Astrocyte of the spinal cord (primary cell): ENCODE measurements at regions not wholly inside any gene's neighbourhood (a gene's known extent, or its start where the extent isn't known, plus 50 kb on each side); places are given as distances from the start of the nearest gene placed in this dataset.

Experiments
- DNase-seq: peaks from one replicate; pipeline ENCODE4 v3.0.0; 2011; ENCODE audit warnings: low read depth, low spot score
- H3K4me3 ChIP-seq: 2 replicates; pipeline ENCODE4 v1.5.1; 2011; ENCODE audit warnings: low read depth, mild to moderate bottlenecking, low read length, moderate library complexity
- CTCF ChIP-seq: IDR thresholded peaks from 2 replicates; pipeline ENCODE4 v1.5.1; 2012; ENCODE audit warnings: low read depth, mild to moderate bottlenecking, low read length, inconsistent platforms
- in situ Hi-C: cut with HindIII; loops from 2 replicates; pipeline ENCODE4 v1.10.0; 2017; ENCODE audit warnings: low sequenced_read_pairs

GRCh38 chr20:40489886-40490285 lies 199.2 kb downstream of the MAFB start:
- H3K4me3 ChIP-seq = no peak overlapping the region
- peak; percentile 59 for DNase-seq
- in situ Hi-C loops = no loop called here
- TF ChIP-seq CTCF = no peak

GRCh38 chr20:40488401-40488800 lies 200.6 kb downstream of the MAFB start:
- H3K4me3 ChIP-seq = no peak overlapping the region
- peak; percentile 28 for DNase-seq
- in situ Hi-C loops = no loop called here
- no peak for TF ChIP-seq CTCF

- no peak for DNase-seq
- in situ Hi-C loops = no loop called here
- no peak for TF ChIP-seq CTCF
- H3K4me3 ChIP-seq = no peak overlapping the region
These were observed 202.7 kb downstream of the MAFB start for GRCh38 chr20:40486297-40486696.

DNA sequence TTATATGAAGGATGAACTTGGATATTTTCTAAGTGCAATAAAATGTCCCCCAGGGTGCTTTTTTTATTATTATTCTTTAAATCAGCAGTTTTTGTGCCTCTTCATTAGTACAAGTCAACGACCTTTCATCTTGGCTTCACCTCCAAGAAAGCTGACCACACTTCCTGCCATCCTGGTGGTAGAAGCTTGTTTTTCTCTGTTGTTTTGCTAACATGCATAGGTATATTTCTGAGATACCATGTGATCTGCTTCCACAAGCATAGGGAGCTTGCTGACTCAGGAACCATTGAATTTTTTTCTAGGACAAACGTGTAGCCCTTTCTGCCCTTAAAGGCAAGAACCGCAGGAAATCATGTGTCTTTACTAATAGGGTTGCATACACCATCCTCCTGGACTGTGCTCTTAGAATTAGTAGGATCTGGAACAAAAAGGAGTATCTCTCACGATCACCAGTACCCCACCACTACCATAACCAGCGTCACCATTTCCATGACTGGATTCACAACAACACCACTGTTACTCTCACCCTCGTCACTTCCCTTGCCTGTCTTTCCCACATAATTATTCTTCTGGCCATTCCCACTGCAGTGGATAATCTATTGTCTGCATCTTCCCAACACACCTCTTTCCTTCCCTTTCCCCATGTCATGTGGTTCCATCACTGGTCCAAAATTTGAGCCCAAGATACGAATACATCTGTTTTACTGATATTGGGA lies 207.1 kb downstream of the MAFB start:
- no peak overlapping the region for H3K4me3 ChIP-seq
- no peak for DNase-seq
- in situ Hi-C loops = no loop called here
- TF ChIP-seq CTCF = no peak

DNA sequence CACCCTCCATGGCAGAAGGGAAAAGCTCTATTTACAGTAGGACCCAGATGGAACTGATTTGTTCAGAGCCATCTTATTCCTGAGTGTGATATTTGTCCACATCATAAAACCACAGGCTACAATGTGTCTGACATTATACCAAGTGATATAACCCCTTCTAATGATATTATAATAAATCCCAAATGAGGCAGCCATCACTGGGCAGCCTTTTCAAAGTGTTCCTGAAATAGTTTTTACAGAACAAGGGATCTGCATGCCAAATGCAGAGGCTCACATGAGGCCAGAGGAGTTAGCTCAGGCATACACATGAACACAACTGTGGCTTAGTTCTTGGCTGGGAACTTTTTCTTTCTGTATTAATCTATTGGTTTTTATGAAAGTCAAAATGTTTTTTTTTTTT lies 207.7 kb downstream of the MAFB start:
- in situ Hi-C loops = no loop called here
- no peak for DNase-seq
- no peak overlapping the region for H3K4me3 ChIP-seq
- no peak for TF ChIP-seq CTCF

DNA sequence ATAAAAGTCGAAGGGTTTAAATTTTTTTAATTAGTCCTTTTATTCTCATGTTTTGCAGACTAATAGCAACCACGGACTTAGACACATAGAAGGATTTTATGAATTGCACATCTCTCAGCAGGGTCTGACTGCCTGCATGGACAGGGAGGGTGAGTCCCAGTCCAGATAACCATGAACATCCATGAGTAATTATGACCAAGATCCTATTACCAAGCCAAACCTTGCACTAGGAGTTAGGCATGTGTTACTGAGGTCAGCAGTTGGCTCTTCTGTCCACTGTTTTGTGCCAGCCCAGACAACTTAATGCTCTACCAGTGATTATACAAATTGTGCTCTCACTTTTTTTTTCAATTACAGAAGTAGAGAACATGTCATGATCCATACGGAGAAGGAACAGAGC lies 211.2 kb downstream of the MAFB start:
- in situ Hi-C loops = no loop called here
- TF ChIP-seq CTCF = no peak
- no peak for DNase-seq
- no peak overlapping the region for H3K4me3 ChIP-seq
